Activated T-helper 17 cell treated with anti-CD3 and anti-CD28 coated beads, Interleukin-2, amount 50 U/mL, for 72 hours (primary cell): ENCODE measurements at regions not wholly inside any gene's neighbourhood (a gene's known extent, or its start where the extent isn't known, plus 50 kb on each side); places are given as distances from the start of the nearest gene placed in this dataset.
"Not testable (repeated sequence)": the region's sequence is repeated elsewhere in the genome, so short reads cannot be mapped to it uniquely, and the experiment has no call there.

Source experiments
- ATAC-seq: fragments of 150-1000 bp; cut with Tn5 transposase; replicated peaks from 2 replicates; pipeline ENCODE4 v1.10.0; 2021; ENCODE audit warnings: mild to moderate bottlenecking, moderate library complexity
- H3K27ac Mint-ChIP-seq: one replicate; pipeline ENCODE4 v1.8.0; 2022; ENCODE audit warnings: mixed read lengths
- H3K27me3 Mint-ChIP-seq: one replicate; pipeline ENCODE4 v1.8.0; 2022; ENCODE audit warnings: mixed read lengths
- H3K36me3 Mint-ChIP-seq: one replicate; pipeline ENCODE4 v1.8.0; 2022; ENCODE audit warnings: low read depth, mild to moderate bottlenecking, mixed read lengths
- H3K4me1 Mint-ChIP-seq: one replicate; pipeline ENCODE4 v1.8.0; 2022; ENCODE audit warnings: mixed read lengths
- H3K4me3 Mint-ChIP-seq: one replicate; pipeline ENCODE4 v1.8.0; 2022; ENCODE audit warnings: mild to moderate bottlenecking, mixed read lengths
- H3K9me3 Mint-ChIP-seq: one replicate; pipeline ENCODE4 v1.8.0; 2022; ENCODE audit warnings: mixed read lengths

- no peaks in the 10 kb centered on the region for H3K9me3 Mint-ChIP-seq
- no peak overlapping the region for H3K4me3 Mint-ChIP-seq
- no peaks in the 10 kb centered on the region for H3K4me1 Mint-ChIP-seq
- H3K36me3 Mint-ChIP-seq = no peaks in the 10 kb centered on the region
- no peaks in the 10 kb centered on the region for H3K27me3 Mint-ChIP-seq
- no peak overlapping the region for H3K27ac Mint-ChIP-seq
- ATAC-seq = no peak
Measured at GRCh38 chr9:18046068-18046467, 427.9 kb upstream of the ADAMTSL1 start.

GRCh38 chr9:18051638-18052037, 422.3 kb upstream of the ADAMTSL1 start:
- ATAC-seq = no peak
- no peaks in the 10 kb centered on the region for H3K27me3 Mint-ChIP-seq
- no peaks in the 10 kb centered on the region for H3K36me3 Mint-ChIP-seq
- H3K27ac Mint-ChIP-seq = no peak overlapping the region
- no peaks in the 10 kb centered on the region for H3K4me1 Mint-ChIP-seq
- no peak overlapping the region for H3K4me3 Mint-ChIP-seq
- H3K9me3 Mint-ChIP-seq = no peaks in the 10 kb centered on the region

DNA sequence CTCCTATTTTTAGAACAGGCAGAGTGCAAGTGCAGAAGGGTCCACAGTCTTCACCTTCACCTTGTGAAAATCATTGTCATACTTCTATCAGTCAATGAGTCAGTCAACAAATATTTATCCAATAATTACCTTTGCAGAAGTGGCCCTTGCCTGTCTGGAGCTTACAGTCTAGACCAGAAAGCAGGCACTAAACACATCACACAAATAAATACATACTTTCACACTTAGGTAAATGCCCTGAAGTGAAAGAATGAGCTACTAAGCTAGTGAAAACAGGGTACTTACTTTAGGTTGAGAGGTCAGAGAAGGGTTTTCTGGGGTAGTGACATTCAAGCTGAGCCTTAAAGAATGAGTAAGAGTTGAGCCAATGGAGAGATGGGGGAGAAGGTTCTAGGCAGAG, 421.9 kb upstream of the ADAMTSL1 start:
- no peaks in the 10 kb centered on the region for H3K9me3 Mint-ChIP-seq

GRCh38 chr9:18056269-18056992, 417.5 kb upstream of the ADAMTSL1 start:
- ATAC-seq = no peak
- H3K36me3 Mint-ChIP-seq = no peaks in the 10 kb centered on the region
- no peak overlapping the region for H3K4me3 Mint-ChIP-seq
- no peak overlapping the region for H3K27ac Mint-ChIP-seq
- no peaks in the 10 kb centered on the region for H3K4me1 Mint-ChIP-seq
- no peaks in the 10 kb centered on the region for H3K27me3 Mint-ChIP-seq
- H3K9me3 Mint-ChIP-seq = no peaks in the 10 kb centered on the region

More for the DNA sequence above, 421.9 kb upstream of the ADAMTSL1 start:
- H3K36me3 Mint-ChIP-seq = no peaks in the 10 kb centered on the region
- H3K27ac Mint-ChIP-seq = no peak overlapping the region
- H3K4me3 Mint-ChIP-seq = no peak overlapping the region
- ATAC-seq = no peak
- H3K4me1 Mint-ChIP-seq = no peaks in the 10 kb centered on the region
- no peaks in the 10 kb centered on the region for H3K27me3 Mint-ChIP-seq

DNA sequence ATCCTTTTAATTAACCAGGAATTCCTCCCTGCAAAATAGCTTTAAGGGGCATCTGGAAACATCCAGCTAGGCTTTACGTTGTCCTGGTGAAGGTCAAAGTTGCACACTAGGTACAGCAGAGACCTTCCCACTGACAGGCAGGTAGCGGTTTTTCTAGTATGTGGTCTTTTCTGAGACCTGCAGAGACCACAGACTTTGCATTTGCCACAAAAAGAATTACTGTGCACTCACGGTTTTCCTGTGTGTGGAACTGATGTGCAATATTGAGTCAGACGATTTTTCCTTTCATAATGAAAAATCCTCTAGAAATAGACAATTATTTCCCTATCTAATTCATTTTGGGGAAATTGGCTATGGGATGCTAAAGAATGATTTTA, 417.0 kb upstream of the ADAMTSL1 start:
- H3K9me3 Mint-ChIP-seq = no peaks in the 10 kb centered on the region
- no peak overlapping the region for H3K27ac Mint-ChIP-seq
- no peak overlapping the region for H3K4me3 Mint-ChIP-seq
- ATAC-seq = no peak
- no peaks in the 10 kb centered on the region for H3K27me3 Mint-ChIP-seq
- H3K4me1 Mint-ChIP-seq = no peaks in the 10 kb centered on the region
- no peaks in the 10 kb centered on the region for H3K36me3 Mint-ChIP-seq

DNA sequence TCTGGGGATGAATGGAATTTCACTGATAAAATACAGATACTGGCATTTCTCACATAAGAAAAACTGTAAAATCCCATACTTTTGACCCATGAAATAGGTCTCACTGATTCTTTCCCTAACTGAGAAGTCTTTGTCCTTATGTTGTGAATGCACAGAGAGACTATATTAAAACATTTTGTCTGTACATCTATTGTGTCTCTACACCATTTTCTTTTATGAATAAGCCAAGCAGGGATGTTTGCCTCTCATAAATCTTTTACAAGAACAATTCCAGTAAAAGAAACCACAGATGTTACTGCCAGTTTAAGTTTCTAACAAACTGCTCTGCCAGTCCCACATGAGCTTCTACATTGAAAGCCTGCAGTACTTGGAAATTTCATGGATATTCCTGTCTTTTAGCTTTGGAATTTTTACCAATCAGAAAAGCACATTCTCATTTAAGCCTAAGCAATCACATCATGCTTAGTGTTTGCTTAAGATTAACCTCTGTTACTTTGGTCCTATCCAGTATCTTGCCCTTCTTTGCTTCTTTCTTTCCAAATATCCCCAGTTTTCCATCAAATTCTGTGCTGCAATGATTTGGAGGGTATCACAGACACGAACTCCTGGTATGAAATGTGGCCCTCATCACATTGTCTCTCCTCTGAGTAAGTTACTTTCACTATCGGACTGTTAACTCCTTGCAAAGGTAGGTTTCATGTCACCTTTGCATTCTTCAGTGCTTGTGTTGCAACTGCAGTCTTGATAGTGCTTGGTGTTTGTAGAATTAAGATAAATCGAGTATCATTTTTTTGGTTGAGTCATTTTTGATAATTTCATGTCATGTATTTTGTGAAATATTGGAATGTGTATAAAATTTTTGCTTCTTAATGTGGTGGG, 415.1 kb upstream of the ADAMTSL1 start:
- Mint-ChIP-seq H3K9me3 (no peaks in the 10 kb centered on the region), H3K4me1 (no peaks in the 10 kb centered on the region), H3K27ac (no peak overlapping the region), H3K27me3 (no peaks in the 10 kb centered on the region), H3K4me3 (no peak overlapping the region), H3K36me3 (no peaks in the 10 kb centered on the region)
- ATAC-seq = no peak

DNA sequence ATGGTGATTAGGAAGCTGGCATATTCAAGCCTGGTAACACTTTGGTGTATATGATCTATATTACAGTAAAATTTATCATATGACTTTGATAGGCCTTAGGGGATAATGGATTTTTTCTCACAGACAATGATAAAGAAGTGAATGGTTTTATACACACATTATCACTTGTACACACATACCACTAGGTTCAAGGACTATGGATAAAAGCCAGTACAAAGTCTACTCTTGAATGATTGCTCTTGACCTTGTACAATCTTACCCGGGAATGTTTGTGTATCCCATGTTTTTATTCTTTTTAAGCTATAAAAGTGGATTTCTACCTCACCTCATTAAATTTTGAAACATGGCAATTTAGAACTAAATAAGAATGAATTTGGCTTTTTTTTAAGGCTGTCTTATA, 414.5 kb upstream of the ADAMTSL1 start:
- no peak overlapping the region for H3K4me3 Mint-ChIP-seq
- H3K36me3 Mint-ChIP-seq = no peaks in the 10 kb centered on the region
- no peaks in the 10 kb centered on the region for H3K27me3 Mint-ChIP-seq
- H3K9me3 Mint-ChIP-seq = no peaks in the 10 kb centered on the region
- ATAC-seq = no peak
- H3K4me1 Mint-ChIP-seq = no peaks in the 10 kb centered on the region
- H3K27ac Mint-ChIP-seq = no peak overlapping the region

GRCh38 chr9:18060269-18060934, 413.6 kb upstream of the ADAMTSL1 start:
- no peaks in the 10 kb centered on the region for H3K4me1 Mint-ChIP-seq
- no peak overlapping the region for H3K27ac Mint-ChIP-seq
- H3K36me3 Mint-ChIP-seq = no peaks in the 10 kb centered on the region
- H3K4me3 Mint-ChIP-seq = no peak overlapping the region
- ATAC-seq = no peak
- H3K9me3 Mint-ChIP-seq = peaks cover 3% of the 10 kb centered on the region
- no peaks in the 10 kb centered on the region for H3K27me3 Mint-ChIP-seq

GRCh38 chr9:18061332-18061731, 412.6 kb upstream of the ADAMTSL1 start:
- H3K27ac Mint-ChIP-seq = no peak overlapping the region
- H3K36me3 Mint-ChIP-seq = no peaks in the 10 kb centered on the region
- no peak overlapping the region for H3K4me3 Mint-ChIP-seq
- H3K27me3 Mint-ChIP-seq = no peaks in the 10 kb centered on the region
- no peaks in the 10 kb centered on the region for H3K4me1 Mint-ChIP-seq
- peaks cover 4% of the 10 kb centered on the region for H3K9me3 Mint-ChIP-seq
- no peak for ATAC-seq

DNA sequence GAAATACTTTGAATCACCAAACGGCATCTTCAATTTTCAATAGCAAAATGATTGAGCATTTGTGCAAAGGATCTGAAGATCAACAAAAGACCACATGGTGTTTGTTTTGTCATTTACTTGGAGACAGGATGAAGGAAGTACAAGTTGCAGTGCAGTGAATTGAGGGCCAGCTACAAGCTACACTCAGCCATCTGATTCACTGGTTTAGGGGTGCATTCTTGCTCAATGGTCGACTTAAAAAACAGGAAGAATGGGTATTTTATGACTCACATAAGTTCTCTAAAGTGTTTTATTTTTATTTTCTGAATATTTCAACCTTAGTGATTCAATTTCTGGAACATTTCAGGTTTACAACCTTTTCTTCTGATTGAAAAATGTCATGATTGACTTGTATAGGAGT, 412.1 kb upstream of the ADAMTSL1 start:
- Mint-ChIP-seq H3K27ac (no peak overlapping the region), H3K4me3 (no peak overlapping the region), H3K27me3 (no peaks in the 10 kb centered on the region), H3K4me1 (no peaks in the 10 kb centered on the region), H3K9me3 (peaks cover 4% of the 10 kb centered on the region), H3K36me3 (no peaks in the 10 kb centered on the region)
- no peak for ATAC-seq

GRCh38 chr9:18063856-18064390, 410.0 kb upstream of the ADAMTSL1 start:
- H3K9me3 Mint-ChIP-seq = peaks cover 4% of the 10 kb centered on the region
- no peaks in the 10 kb centered on the region for H3K27me3 Mint-ChIP-seq
- no peak for ATAC-seq
- H3K27ac Mint-ChIP-seq = no peak overlapping the region
- no peaks in the 10 kb centered on the region for H3K36me3 Mint-ChIP-seq
- H3K4me3 Mint-ChIP-seq = no peak overlapping the region
- no peaks in the 10 kb centered on the region for H3K4me1 Mint-ChIP-seq

DNA sequence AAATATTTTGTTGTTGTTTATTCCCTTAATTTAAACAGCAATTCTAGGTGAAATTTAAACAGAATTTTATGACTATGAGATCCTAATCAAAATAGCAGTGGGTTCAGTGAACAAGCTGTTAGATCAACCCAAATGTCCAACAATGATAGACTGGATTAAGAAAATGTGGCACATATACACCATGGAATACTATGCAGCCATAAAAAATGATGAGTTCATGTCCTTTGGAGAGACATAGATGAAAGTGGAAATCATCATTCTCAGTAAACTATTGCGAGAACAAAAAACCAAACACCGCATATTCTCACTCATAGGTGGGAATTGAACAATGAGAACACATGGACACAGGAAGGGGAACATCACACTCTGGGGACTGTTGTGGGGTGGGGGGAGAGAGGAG, 407.3 kb upstream of the ADAMTSL1 start:
- not testable (repeated sequence) for H3K9me3 Mint-ChIP-seq, H3K4me1 Mint-ChIP-seq, H3K27ac Mint-ChIP-seq, H3K4me3 Mint-ChIP-seq, H3K27me3 Mint-ChIP-seq, H3K36me3 Mint-ChIP-seq, ATAC-seq

- Mint-ChIP-seq H3K27ac (no peak overlapping the region), H3K27me3 (no peaks in the 10 kb centered on the region), H3K4me1 (no peaks in the 10 kb centered on the region), H3K4me3 (no peak overlapping the region), H3K36me3 (no peaks in the 10 kb centered on the region), H3K9me3 (peaks cover 4% of the 10 kb centered on the region)
- ATAC-seq = no peak
Measured at GRCh38 chr9:18067548-18068120, 406.3 kb upstream of the ADAMTSL1 start.

GRCh38 chr9:18068900-18069299, 405.1 kb upstream of the ADAMTSL1 start:
- no peak overlapping the region for H3K27ac Mint-ChIP-seq
- ATAC-seq = no peak
- peaks cover 4% of the 10 kb centered on the region for H3K9me3 Mint-ChIP-seq
- H3K36me3 Mint-ChIP-seq = no peaks in the 10 kb centered on the region
- no peaks in the 10 kb centered on the region for H3K4me1 Mint-ChIP-seq
- no peaks in the 10 kb centered on the region for H3K27me3 Mint-ChIP-seq
- no peak overlapping the region for H3K4me3 Mint-ChIP-seq
